Ishikawa (cell line): ENCODE measurements at regions not wholly inside any gene's neighbourhood (a gene's known extent, or its start where the extent isn't known, plus 50 kb on each side); places are given as distances from the start of the nearest gene placed in this dataset.

Source experiments
- CEBPB ChIP-seq: IDR thresholded peaks from 2 replicates; pipeline ENCODE4 v1.6.1; 2012
- CREB1 ChIP-seq: IDR thresholded peaks from 2 replicates; pipeline ENCODE4 v1.6.1; 2012; ENCODE audit warnings: low read depth
- EGR1 ChIP-seq: IDR thresholded peaks from 2 replicates; pipeline ENCODE4 v1.6.1; 2012
- EP300 ChIP-seq: IDR thresholded peaks from 2 replicates; pipeline ENCODE4 v1.6.1; 2012; ENCODE audit warnings: borderline replicate concordance
- FOXM1 ChIP-seq: IDR thresholded peaks from 2 replicates; pipeline ENCODE4 v1.6.1; 2012; ENCODE audit warnings: low read depth, borderline replicate concordance
- MAX ChIP-seq: IDR thresholded peaks from 2 replicates; pipeline ENCODE4 v1.6.1; 2012
- NFIC ChIP-seq: IDR thresholded peaks from 2 replicates; pipeline ENCODE4 v1.6.1; 2012
- RAD21 ChIP-seq: IDR thresholded peaks from 2 replicates; pipeline ENCODE4 v1.6.1; 2012; ENCODE audit warnings: low read depth
- REST ChIP-seq: IDR thresholded peaks from 2 replicates; pipeline ENCODE4 v1.6.1; 2012; ENCODE audit warnings: low read depth, mild to moderate bottlenecking
- TAF1 ChIP-seq: IDR thresholded peaks from 2 replicates; pipeline ENCODE4 v1.6.1; 2012; ENCODE audit warnings: low read depth, mild to moderate bottlenecking
- TCF12 ChIP-seq: IDR thresholded peaks from 2 replicates; pipeline ENCODE4 v1.6.1; 2012; ENCODE audit warnings: low read depth
- TEAD4 ChIP-seq: IDR thresholded peaks from 2 replicates; pipeline ENCODE4 v1.6.1; 2012
- USF1 ChIP-seq: IDR thresholded peaks from 2 replicates; pipeline ENCODE4 v1.6.1; 2012
- YY1 ChIP-seq: IDR thresholded peaks from 2 replicates; pipeline ENCODE4 v1.6.1; 2012; ENCODE audit warnings: low read depth
- ZBTB7A ChIP-seq: IDR thresholded peaks from 2 replicates; pipeline ENCODE4 v1.6.1; 2012; ENCODE audit warnings: low read depth

GRCh38 chrX:4690521-4690920, 977.1 kb upstream of the PRKX start:
- TF ChIP-seq TCF12 (no peak), REST (no peak), RAD21 (no peak), TAF1 (no peak), NFIC (no peak), FOXM1 (no peak), CREB1 (no peak), TEAD4 (no peak), EGR1 (no peak), EP300 (no peak), MAX (no peak), CEBPB (no peak), USF1 (no peak), YY1 (no peak), ZBTB7A (no peak)

GRCh38 chrX:4682636-4683035, 969.2 kb upstream of the PRKX start:
- no peak for TF ChIP-seq USF1
- TF ChIP-seq TCF12 = no peak
- TF ChIP-seq CEBPB = no peak
- no peak for TF ChIP-seq REST

- TF ChIP-seq USF1 (no peak), TCF12 (no peak), TAF1 (no peak), RAD21 (no peak), NFIC (no peak), TEAD4 (no peak), EP300 (no peak), YY1 (no peak), REST (no peak), ZBTB7A (no peak), CEBPB (no peak), FOXM1 (no peak), CREB1 (no peak), MAX (no peak), EGR1 (no peak)
Observed at GRCh38 chrX:4675686-4676300, 962.3 kb upstream of the PRKX start.

GRCh38 chrX:4674028-4674782, 960.8 kb upstream of the PRKX start:
- TF ChIP-seq YY1 (no peak), EGR1 (no peak), CEBPB (no peak), CREB1 (no peak), MAX (no peak), EP300 (no peak), TEAD4 (no peak), FOXM1 (no peak), ZBTB7A (no peak), TAF1 (no peak)
